22Rv1 (cell line): ENCODE measurements at regions not wholly inside any gene's neighbourhood (a gene's known extent, or its start where the extent isn't known, plus 50 kb on each side); places are given as distances from the start of the nearest gene placed in this dataset.

Experiments
- H3K27ac ChIP-seq: fragments of 450-650 bp; 2 replicates; pipeline ENCODE4 v1.5.1; 2017
- ZFX ChIP-seq: fragments of 450-650 bp; IDR thresholded peaks from 2 replicates; pipeline ENCODE4 v1.6.1; 2017; ENCODE audit warnings: antibody characterized with exemption, borderline replicate concordance
- TF ChIP-seq, protein P1 (sequence below): fragments of 450-650 bp; IDR thresholded peaks from 2 replicates; pipeline ENCODE4 v1.5.1; 2017; ENCODE audit warnings: mild to moderate bottlenecking

- no peak for TF ChIP-seq ZFX
- TF ChIP-seq, protein P1, sequence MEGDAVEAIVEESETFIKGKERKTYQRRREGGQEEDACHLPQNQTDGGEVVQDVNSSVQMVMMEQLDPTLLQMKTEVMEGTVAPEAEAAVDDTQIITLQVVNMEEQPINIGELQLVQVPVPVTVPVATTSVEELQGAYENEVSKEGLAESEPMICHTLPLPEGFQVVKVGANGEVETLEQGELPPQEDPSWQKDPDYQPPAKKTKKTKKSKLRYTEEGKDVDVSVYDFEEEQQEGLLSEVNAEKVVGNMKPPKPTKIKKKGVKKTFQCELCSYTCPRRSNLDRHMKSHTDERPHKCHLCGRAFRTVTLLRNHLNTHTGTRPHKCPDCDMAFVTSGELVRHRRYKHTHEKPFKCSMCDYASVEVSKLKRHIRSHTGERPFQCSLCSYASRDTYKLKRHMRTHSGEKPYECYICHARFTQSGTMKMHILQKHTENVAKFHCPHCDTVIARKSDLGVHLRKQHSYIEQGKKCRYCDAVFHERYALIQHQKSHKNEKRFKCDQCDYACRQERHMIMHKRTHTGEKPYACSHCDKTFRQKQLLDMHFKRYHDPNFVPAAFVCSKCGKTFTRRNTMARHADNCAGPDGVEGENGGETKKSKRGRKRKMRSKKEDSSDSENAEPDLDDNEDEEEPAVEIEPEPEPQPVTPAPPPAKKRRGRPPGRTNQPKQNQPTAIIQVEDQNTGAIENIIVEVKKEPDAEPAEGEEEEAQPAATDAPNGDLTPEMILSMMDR: no peak
- H3K27ac ChIP-seq: no peak overlapping the region
These were observed 95.2 kb upstream of the IQSEC1 start for GRCh38 chr3:13168391-13168790.

- TF ChIP-seq, protein P1: no peak
- no peak overlapping the region for H3K27ac ChIP-seq
These were observed 94.6 kb upstream of the IQSEC1 start for GRCh38 chr3:13167829-13168228.

- no peak for TF ChIP-seq ZFX
- TF ChIP-seq, protein P1: no peak
- H3K27ac ChIP-seq: no peak overlapping the region
These were observed 94.0 kb upstream of the IQSEC1 start for GRCh38 chr3:13167064-13167743.

DNA sequence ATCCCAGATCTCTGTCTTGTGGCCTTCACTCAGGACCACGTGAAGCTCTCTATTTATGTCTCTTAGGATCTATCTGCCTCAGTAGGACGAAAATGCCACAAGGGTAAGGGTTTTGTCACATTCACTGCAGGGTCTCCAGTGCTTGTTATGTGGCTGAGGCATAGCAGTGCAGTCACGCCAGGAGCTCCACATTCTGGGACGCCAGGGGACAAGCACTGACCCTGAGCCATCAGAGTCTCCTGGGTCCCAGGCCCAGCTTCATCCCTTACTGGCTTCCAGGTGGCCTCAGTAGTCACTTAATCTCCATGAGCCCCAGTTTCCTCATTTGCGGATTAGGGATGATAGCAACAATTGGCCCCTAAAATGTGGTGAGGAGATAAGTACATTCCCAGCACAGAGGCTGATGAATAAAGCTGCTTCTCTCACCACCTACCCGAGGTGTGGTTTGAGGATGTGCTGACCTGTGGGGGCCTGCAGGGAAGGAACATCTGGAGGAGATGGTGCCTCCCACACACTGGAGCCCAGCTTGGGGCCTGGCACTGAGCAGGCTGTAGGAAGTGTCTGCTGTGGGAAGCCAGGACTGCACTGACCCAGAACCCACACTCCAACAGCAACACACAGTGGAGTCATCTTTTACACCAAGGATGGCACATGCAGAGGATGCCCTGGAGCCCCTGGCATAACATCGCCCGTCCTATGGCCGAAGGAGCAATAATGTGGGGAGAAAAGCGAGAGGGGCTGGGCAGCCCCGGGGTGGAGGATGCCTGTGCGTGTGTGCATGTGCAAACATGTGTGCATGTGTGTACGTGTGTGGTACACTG, 93.2 kb upstream of the IQSEC1 start:
- H3K27ac ChIP-seq: no peak overlapping the region
- TF ChIP-seq, protein P1: no peak
- no peak for TF ChIP-seq ZFX

GRCh38 chr3:13165576-13165975, 92.3 kb upstream of the IQSEC1 start:
- H3K27ac ChIP-seq: no peak overlapping the region
- no peak for TF ChIP-seq ZFX
- TF ChIP-seq, protein P1: no peak

GRCh38 chr3:13164893-13165492, 91.8 kb upstream of the IQSEC1 start:
- H3K27ac ChIP-seq: no peak overlapping the region
- no peak for TF ChIP-seq ZFX
- TF ChIP-seq, protein P1: no peak
